Neural cell (in vitro differentiated cells): ENCODE measurements at regions not wholly inside any gene's neighbourhood (a gene's known extent, or its start where the extent isn't known, plus 50 kb on each side); places are given as distances from the start of the nearest gene placed in this dataset.

Source experiments
- H2AFZ ChIP-seq: fragments of 200-600, 300-800 bp; sonication (generic), shearing (Covaris generic); 2 replicates; pipeline ENCODE4 v1.6.0; 2014; ENCODE audit warnings: low read depth, mild to moderate bottlenecking, antibody characterized with exemption, low read length, moderate library complexity
- H3F3A ChIP-seq: fragments of 200-600 bp; shearing (Covaris generic); 2 replicates; pipeline ENCODE4 v1.6.1; 2016; ENCODE audit warnings: mild to moderate bottlenecking, moderate library complexity, mixed read lengths, antibody characterized with exemption, low read length; ENCODE audit not compliant: insufficient read depth, poor library complexity, severe bottlenecking
- H3K27ac ChIP-seq: fragments of 200-600, 300-800 bp; sonication (generic), shearing (Covaris generic); 2 replicates; pipeline ENCODE4 v1.5.1; 2014; ENCODE audit warnings: mild to moderate bottlenecking, low read length, moderate library complexity
- H3K27me3 ChIP-seq: fragments of 300-800, 200-600 bp; sonication (generic), shearing (Covaris generic); 2 replicates; pipeline ENCODE4 v1.6.0; 2014; ENCODE audit warnings: mild to moderate bottlenecking, low read depth, low read length, moderate library complexity; ENCODE audit not compliant: insufficient read depth
- H3K36me3 ChIP-seq: fragments of 300-800, 200-600 bp; sonication (generic), shearing (Covaris generic); 2 replicates; pipeline ENCODE4 v1.5.1; 2014; ENCODE audit warnings: mild to moderate bottlenecking, antibody characterized with exemption, low read length, moderate library complexity; ENCODE audit not compliant: insufficient read depth
- H3K4me2 ChIP-seq: fragments of 300-800, 200-600 bp; sonication (generic), shearing (Covaris generic); 2 replicates; pipeline ENCODE4 v1.6.0; 2014; ENCODE audit warnings: mild to moderate bottlenecking, low read length
- H3K4me3 ChIP-seq: fragments of 300-800, 200-600 bp; sonication (generic), shearing (Covaris generic); 2 replicates; pipeline ENCODE4 v1.5.1; 2014; ENCODE audit warnings: mild to moderate bottlenecking, low read length, moderate library complexity
- H3K79me2 ChIP-seq: fragments of 200-600 bp; shearing (Covaris generic); replicated peaks from 2 replicates; pipeline ENCODE4 v1.6.0; 2014; ENCODE audit warnings: mild to moderate bottlenecking, low read length, moderate library complexity; ENCODE audit not compliant: insufficient read depth
- H3K9ac ChIP-seq: fragments of 300-800, 200-600 bp; sonication (generic), shearing (Covaris generic); 2 replicates; pipeline ENCODE4 v1.6.1; 2016; ENCODE audit warnings: mild to moderate bottlenecking, low read length, mixed read lengths
- H3K9me2 ChIP-seq: fragments of 200-600 bp; shearing (Covaris generic); 2 replicates; pipeline ENCODE4 v1.6.1; 2016; ENCODE audit warnings: mild to moderate bottlenecking, low read length, mixed read lengths; ENCODE audit not compliant: insufficient read depth
- H3K9me3 ChIP-seq: fragments of 200-600, 300-800 bp; sonication (generic), shearing (Covaris generic); 2 replicates; pipeline ENCODE4 v1.6.1; 2016; ENCODE audit warnings: mild to moderate bottlenecking, mixed run types, low read length, moderate library complexity, mixed read lengths
- H4K20me1 ChIP-seq: fragments of 200-600 bp; shearing (Covaris generic); 2 replicates; pipeline ENCODE4 v1.6.1; 2016; ENCODE audit warnings: mild to moderate bottlenecking, mixed run types; ENCODE audit not compliant: insufficient read depth
- EP300 ChIP-seq: fragments of 450-650 bp; conservative IDR thresholded peaks from 2 replicates; pipeline ENCODE4 v1.6.1; 2014; ENCODE audit warnings: antibody characterized with exemption, mild to moderate bottlenecking, moderate library complexity; ENCODE audit not compliant: poor library complexity, severe bottlenecking
- EZH2 ChIP-seq: fragments of 200-600, 300-800 bp; shearing (Covaris generic), sonication (generic); IDR thresholded peaks from 2 replicates; pipeline ENCODE4 v1.6.1; 2014; ENCODE audit warnings: antibody characterized with exemption, low read length, borderline replicate concordance, mild to moderate bottlenecking; ENCODE audit not compliant: insufficient read depth, poor library complexity, severe bottlenecking
- MXI1 ChIP-seq: fragments of 450-650 bp; conservative IDR thresholded peaks from 2 replicates; pipeline ENCODE4 v1.6.1; 2014; ENCODE audit warnings: antibody characterized with exemption, mild to moderate bottlenecking; ENCODE audit not compliant: poor library complexity, severe bottlenecking
- POLR2AphosphoS5 ChIP-seq: IDR thresholded peaks from 2 replicates; pipeline ENCODE4 v1.6.1; 2012
- RAD21 ChIP-seq: fragments of 450-650 bp; conservative IDR thresholded peaks from 2 replicates; pipeline ENCODE4 v1.6.1; 2014; ENCODE audit warnings: antibody characterized with exemption, mild to moderate bottlenecking, moderate library complexity
- SMC3 ChIP-seq: fragments of 450-650 bp; conservative IDR thresholded peaks from 2 replicates; pipeline ENCODE4 v1.6.1; 2014; ENCODE audit warnings: antibody characterized with exemption, mild to moderate bottlenecking, moderate library complexity; ENCODE audit not compliant: poor library complexity
- TAF1 ChIP-seq: IDR thresholded peaks from 2 replicates; pipeline ENCODE4 v1.6.1; 2012; ENCODE audit warnings: low read depth
- TF ChIP-seq, protein P1 (sequence below): IDR thresholded peaks from 2 replicates; pipeline ENCODE4 v1.6.1; 2012; ENCODE audit warnings: borderline replicate concordance
- TF ChIP-seq, protein P2 (sequence below): fragments of 450-650 bp; IDR thresholded peaks from 2 replicates; pipeline ENCODE4 v1.5.1; 2014; ENCODE audit warnings: antibody characterized with exemption, mild to moderate bottlenecking, moderate library complexity; ENCODE audit not compliant: poor library complexity, severe bottlenecking

DNA sequence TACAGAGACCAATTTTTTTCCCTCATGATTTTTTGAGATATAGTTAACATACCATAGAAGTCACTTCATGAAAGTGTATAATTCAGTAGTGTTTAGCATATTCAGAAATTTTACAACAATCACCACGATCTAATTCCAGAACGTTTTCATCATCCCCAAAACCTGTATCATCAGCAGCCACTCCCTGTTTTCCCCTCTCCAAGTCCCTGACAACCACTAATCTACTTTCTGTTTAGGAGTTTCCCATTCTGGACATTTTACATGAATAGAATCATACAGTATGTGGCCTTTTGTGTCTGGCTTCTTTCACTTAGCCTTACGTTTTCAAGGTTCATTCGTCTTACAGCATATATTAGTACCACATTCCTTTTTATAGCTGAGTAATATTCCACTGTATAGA lies 204.2 kb upstream of the PLD5 start:
- Histone ChIP-seq H2AFZ (no peak overlapping the region), H3K9me3 (no peaks in the 10 kb centered on the region), H3K79me2 (no peaks in the 10 kb centered on the region), H3K27ac (no peak overlapping the region), H3K9ac (no peak overlapping the region), H3K4me2 (no peak overlapping the region), H3K9me2 (no peaks in the 10 kb centered on the region), H3F3A (no peaks in the 10 kb centered on the region), H3K27me3 (no peaks in the 10 kb centered on the region), H3K4me3 (no peak overlapping the region), H4K20me1 (no peaks in the 10 kb centered on the region), H3K36me3 (no peaks in the 10 kb centered on the region)
- TF ChIP-seq POLR2AphosphoS5 (no peak), EZH2 (no peak), RAD21 (no peak), EP300 (no peak), MXI1 (no peak), SMC3 (no peak), TAF1 (no peak)
- TF ChIP-seq, protein P1, sequence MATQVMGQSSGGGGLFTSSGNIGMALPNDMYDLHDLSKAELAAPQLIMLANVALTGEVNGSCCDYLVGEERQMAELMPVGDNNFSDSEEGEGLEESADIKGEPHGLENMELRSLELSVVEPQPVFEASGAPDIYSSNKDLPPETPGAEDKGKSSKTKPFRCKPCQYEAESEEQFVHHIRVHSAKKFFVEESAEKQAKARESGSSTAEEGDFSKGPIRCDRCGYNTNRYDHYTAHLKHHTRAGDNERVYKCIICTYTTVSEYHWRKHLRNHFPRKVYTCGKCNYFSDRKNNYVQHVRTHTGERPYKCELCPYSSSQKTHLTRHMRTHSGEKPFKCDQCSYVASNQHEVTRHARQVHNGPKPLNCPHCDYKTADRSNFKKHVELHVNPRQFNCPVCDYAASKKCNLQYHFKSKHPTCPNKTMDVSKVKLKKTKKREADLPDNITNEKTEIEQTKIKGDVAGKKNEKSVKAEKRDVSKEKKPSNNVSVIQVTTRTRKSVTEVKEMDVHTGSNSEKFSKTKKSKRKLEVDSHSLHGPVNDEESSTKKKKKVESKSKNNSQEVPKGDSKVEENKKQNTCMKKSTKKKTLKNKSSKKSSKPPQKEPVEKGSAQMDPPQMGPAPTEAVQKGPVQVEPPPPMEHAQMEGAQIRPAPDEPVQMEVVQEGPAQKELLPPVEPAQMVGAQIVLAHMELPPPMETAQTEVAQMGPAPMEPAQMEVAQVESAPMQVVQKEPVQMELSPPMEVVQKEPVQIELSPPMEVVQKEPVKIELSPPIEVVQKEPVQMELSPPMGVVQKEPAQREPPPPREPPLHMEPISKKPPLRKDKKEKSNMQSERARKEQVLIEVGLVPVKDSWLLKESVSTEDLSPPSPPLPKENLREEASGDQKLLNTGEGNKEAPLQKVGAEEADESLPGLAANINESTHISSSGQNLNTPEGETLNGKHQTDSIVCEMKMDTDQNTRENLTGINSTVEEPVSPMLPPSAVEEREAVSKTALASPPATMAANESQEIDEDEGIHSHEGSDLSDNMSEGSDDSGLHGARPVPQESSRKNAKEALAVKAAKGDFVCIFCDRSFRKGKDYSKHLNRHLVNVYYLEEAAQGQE = no peak
- TF ChIP-seq, protein P2, sequence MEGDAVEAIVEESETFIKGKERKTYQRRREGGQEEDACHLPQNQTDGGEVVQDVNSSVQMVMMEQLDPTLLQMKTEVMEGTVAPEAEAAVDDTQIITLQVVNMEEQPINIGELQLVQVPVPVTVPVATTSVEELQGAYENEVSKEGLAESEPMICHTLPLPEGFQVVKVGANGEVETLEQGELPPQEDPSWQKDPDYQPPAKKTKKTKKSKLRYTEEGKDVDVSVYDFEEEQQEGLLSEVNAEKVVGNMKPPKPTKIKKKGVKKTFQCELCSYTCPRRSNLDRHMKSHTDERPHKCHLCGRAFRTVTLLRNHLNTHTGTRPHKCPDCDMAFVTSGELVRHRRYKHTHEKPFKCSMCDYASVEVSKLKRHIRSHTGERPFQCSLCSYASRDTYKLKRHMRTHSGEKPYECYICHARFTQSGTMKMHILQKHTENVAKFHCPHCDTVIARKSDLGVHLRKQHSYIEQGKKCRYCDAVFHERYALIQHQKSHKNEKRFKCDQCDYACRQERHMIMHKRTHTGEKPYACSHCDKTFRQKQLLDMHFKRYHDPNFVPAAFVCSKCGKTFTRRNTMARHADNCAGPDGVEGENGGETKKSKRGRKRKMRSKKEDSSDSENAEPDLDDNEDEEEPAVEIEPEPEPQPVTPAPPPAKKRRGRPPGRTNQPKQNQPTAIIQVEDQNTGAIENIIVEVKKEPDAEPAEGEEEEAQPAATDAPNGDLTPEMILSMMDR = no peak

DNA sequence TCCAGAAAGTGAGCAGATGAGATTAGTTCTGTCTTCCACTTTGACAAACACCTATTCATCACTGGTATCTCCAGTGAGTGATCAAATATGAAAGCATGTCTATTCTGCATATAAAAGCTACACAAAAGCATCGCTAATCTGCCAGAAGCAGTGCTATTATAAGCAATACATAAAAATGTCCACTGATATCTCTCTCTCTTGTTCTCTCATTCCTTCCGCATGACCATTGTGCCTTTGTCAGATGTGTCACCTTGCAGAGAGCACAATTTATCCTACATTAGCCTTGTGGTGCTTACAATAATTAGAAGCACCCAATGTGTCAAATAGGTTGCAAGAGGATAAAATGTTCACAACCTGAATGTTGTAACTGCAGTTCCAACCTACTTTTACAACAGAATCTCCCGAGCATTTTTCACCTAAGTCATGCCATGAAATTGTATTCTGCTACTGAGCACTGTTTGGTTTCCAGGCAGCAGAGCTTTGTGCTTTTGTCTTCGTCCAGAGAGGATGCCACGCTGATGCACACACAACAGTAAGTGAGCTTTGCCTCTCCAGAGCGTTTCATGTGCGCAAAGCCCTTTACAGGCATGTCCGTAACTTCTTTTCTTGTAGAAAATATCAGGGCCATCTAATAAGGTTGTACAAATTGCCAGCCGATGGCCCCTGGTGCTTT lies 198.7 kb upstream of the PLD5 start:
- no peaks in the 10 kb centered on the region for H3K27me3 ChIP-seq
- TF ChIP-seq RAD21 (no peak), EZH2 (no peak), EP300 (no peak), SMC3 (no peak)
- TF ChIP-seq, protein P1 = no peak
- no peaks in the 10 kb centered on the region for H3K36me3 ChIP-seq
- H2AFZ ChIP-seq = no peak overlapping the region
- peak overlapping the region; percentile 44 for H3K27ac ChIP-seq
- no peak overlapping the region for H3K9ac ChIP-seq
- H3K4me2 ChIP-seq = no peak overlapping the region
- no peaks in the 10 kb centered on the region for H3K9me2 ChIP-seq
- no peak overlapping the region for H3K4me3 ChIP-seq
- H3K9me3 ChIP-seq = no peaks in the 10 kb centered on the region
- no peaks in the 10 kb centered on the region for H3F3A ChIP-seq
- H3K79me2 ChIP-seq = no peaks in the 10 kb centered on the region
- no peaks in the 10 kb centered on the region for H4K20me1 ChIP-seq
